NCI-H1694 treated with DMSO at 0.1 percent for 48 hours (cell line): ENCODE measurements at regions not wholly inside any gene's neighbourhood (a gene's known extent, or its start where the extent isn't known, plus 50 kb on each side); places are given as distances from the start of the nearest gene placed in this dataset.

Experiments
- DNase-seq: peaks from one replicate; lab custom pipeline; 2025; lab: John Stamatoyannopoulos, UW

- no peak for DNase-seq
Observed at GRCh38 chr4:165720411-165721082, 152.5 kb upstream of the TLL1 start.

GRCh38 chr4:165721815-165722214 lies 151.2 kb upstream of the TLL1 start:
- DNase-seq, result no peak

- DNase-seq, result no peak
Observed at GRCh38 chr4:165723051-165723795, 149.8 kb upstream of the TLL1 start.

- DNase-seq, result no peak
Observed at GRCh38 chr4:165724786-165725185, 148.3 kb upstream of the TLL1 start.

- no peak for DNase-seq
Observed at GRCh38 chr4:165725352-165725751, 147.7 kb upstream of the TLL1 start.

- no peak for DNase-seq
Observed at GRCh38 chr4:165726831-165727230, 146.2 kb upstream of the TLL1 start.

DNA sequence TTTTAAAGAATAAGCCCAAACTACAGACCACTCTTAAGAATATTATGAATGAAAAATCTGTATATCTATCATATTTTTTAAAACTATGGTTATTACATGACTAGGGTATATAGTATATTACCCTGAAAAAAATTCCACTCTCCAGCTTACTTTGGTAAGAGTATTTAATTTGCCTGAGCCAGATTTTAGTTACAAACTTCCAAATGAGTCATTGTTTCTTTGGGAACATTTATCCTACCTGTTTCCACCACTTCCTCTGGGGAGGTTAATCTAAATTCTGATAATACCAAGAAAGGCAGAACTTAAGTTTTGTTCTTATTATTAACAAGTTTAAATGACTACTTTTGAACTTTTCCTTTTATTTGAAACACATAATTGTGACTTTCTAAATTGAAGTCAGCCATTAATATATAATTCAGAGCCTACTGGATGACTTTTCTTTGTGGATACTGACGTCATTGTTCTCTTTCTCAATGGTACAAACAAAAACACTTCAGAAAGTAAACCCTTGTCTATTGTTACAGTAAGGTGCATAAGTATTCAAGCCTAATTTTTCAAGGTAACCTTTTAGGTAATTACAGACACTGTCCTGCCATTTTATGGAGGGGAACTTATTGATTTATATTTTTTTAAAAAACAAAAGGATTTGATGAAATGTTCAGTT lies 135.6 kb upstream of the TLL1 start:
- DNase-seq, result no peak

- DNase-seq, result no peak
Observed at GRCh38 chr4:165738571-165738970, 134.5 kb upstream of the TLL1 start.

DNA sequence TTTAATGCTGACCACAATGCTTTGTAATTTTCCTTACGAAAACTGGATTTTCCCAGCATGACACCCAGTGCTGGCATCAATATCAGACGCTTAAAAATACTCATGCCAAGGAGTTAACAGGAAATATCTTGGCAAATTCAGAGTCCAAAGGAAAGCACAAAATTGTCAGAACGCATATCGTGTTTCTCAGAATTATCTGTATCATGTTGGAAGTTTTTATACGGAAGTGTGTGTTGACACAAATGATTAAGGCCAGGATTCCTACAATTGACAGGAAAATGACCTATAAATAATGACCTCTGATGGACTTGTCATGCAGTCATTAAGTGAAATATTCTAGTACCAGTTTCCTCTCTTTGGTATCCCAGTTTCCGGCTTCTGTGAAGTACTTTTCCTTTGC lies 132.1 kb upstream of the TLL1 start:
- DNase-seq, result no peak

DNA sequence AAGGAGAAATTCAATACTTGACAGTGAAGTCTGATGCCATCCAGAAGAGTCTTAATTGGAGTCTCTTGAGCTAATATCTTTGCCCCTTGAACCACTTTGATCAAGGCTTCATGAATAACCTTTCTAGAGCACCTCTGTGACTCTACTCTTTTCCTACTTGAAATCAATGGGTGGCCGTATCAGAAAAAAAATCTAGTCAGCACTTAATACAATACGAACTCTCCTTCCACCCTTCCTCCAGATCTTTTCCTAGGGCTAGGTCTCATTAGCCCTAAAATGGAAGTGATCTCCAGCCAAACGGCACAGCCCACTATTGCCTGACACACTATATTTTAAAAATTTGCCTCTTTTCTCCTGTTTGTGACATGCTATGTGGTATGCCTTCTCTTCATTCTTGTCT lies 129.6 kb upstream of the TLL1 start:
- DNase-seq, result no peak

DNA sequence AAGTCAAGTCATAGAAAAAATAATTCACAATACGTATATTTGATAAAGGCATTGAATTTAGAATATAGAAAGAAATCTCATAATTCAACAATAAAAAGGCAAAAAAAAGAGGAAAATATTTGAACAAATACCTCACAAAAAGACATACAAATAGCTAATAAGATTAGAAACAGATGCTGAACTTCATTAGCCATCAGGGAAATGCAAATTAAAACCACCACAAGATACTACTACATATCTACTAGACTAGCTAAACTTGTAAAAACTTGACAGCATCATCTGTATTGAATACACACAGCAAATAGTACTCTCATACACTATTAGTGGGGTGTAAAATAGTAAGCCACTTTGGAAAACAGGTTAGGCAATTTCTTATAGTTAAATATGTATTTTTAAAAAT lies 128.7 kb upstream of the TLL1 start:
- DNase-seq, result no peak

DNA sequence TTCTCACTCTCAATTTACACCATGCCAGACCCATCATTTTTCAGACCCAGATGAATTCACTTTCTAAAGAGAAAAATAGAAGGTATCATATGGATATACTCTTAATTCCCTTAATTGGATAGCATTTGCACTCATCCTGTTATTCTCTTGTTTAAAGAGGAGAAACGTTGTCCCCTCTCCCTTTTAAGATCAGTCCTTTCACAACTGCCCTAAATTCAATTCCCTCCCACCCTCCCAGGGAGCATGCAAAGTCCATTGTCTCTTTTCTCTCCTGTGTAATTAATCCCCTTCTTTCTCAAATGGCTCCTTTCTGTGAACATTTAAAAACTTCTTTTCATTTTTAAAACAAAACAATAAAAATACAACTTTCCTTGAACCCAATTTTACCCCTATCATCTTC lies 124.7 kb upstream of the TLL1 start:
- DNase-seq, result no peak

GRCh38 chr4:165751882-165752281 lies 121.2 kb upstream of the TLL1 start:
- DNase-seq, result no peak

GRCh38 chr4:165754664-165755063 lies 118.4 kb upstream of the TLL1 start:
- no peak for DNase-seq

DNA sequence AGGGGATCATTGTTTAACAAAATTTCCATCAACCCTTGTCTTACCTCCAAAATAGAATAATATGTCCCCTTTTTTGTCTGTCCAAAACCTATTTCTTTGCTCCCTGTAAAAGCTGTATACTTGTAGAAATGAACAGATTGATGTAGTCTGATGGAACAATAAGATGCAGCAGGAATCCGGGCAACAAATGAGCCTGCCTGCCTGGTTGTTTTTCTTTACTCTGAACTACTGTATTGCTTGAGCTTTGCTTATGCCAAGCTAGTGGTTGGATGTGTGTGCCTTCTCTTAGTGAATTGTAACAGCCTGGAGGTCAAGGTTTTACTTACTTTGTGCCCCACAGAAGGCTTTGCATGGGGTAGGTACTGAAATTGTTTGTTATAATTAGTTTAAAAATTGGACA lies 116.2 kb upstream of the TLL1 start:
- DNase-seq, result no peak

GRCh38 chr4:165757451-165757850 lies 115.6 kb upstream of the TLL1 start:
- no peak for DNase-seq

GRCh38 chr4:165758086-165758485 lies 115.0 kb upstream of the TLL1 start:
- no peak for DNase-seq

GRCh38 chr4:165760182-165760581 lies 112.9 kb upstream of the TLL1 start:
- no peak for DNase-seq

GRCh38 chr4:165761963-165762362 lies 111.1 kb upstream of the TLL1 start:
- no peak for DNase-seq

- DNase-seq, result no peak
Observed at GRCh38 chr4:165763640-165764039, 109.4 kb upstream of the TLL1 start.

DNA sequence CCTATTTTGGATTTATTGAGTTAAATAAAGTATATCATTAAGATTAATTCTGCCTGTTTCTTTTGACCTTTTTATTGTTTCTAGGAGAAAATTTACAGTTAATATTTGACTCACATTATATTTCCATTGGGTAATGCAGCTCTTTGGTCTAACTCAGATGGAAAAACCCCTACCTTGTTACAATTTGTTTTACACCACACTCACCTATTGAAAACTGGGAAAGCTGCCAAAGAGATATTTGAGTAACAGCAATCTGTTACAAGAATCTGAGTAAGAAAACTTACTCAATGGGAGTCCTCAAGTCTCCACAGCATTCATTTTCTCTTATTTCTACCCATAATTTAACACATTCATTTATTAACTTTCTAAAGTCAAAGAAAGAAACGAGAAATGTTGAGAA lies 108.0 kb upstream of the TLL1 start:
- no peak for DNase-seq

DNA sequence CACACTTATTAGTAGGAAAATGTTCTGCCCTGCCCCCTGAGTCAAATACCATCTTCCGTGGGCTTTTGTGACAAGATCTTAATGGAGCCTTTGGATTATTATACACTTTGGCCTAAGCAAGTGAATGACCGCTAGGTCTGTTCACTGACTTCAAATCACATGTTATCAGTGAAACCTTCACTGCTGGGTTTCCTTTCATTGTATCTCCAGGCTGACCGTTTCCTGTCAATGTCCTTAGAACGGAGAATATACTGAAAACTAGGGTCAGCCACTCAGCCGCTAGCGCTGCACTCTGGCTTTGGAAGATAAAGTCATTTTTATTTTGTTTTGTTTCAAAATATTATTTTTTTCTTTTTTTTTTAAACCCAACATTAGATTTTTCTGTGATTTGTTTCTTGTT lies 107.0 kb upstream of the TLL1 start:
- DNase-seq, result no peak

GRCh38 chr4:165766976-165767375 lies 106.1 kb upstream of the TLL1 start:
- DNase-seq, result no peak
